C4-2B (cell line): ENCODE measurements at regions not wholly inside any gene's neighbourhood (a gene's known extent, or its start where the extent isn't known, plus 50 kb on each side); places are given as distances from the start of the nearest gene placed in this dataset.

Source experiments
- H3K27ac ChIP-seq: fragments of 450-650 bp; 2 replicates; pipeline ENCODE4 v1.5.1; 2017
- CTCF ChIP-seq: fragments of 450-650 bp; conservative IDR thresholded peaks from 2 replicates; pipeline ENCODE4 v1.5.1; 2017; ENCODE audit warnings: mild to moderate bottlenecking
- ZFX ChIP-seq: fragments of 450-650 bp; IDR thresholded peaks from 2 replicates; pipeline ENCODE4 v1.6.1; 2017

- TF ChIP-seq ZFX: no peak
- no peak for TF ChIP-seq CTCF
- no peak overlapping the region for H3K27ac ChIP-seq
These were observed 307.1 kb upstream of the CPXCR1 start for GRCh38 chrX:88439935-88440334.
